H9 (cell line): ENCODE measurements at regions not wholly inside any gene's neighbourhood (a gene's known extent, or its start where the extent isn't known, plus 50 kb on each side); places are given as distances from the start of the nearest gene placed in this dataset.

ENCODE experiments used
- DNase-seq: peaks from one replicate; pipeline ENCODE4 v3.0.0-alpha.2; 2017
- H2AFZ ChIP-seq: one replicate; pipeline ENCODE4 v1.6.1; 2013; ENCODE audit warnings: mild to moderate bottlenecking, low read length, control low read depth, moderate library complexity
- H2AK5ac ChIP-seq: 2 replicates; pipeline ENCODE4 v1.6.1; 2013; ENCODE audit warnings: low read length, control low read depth, mixed read lengths; ENCODE audit not compliant: insufficient read length
- H2BK120ac ChIP-seq: one replicate; pipeline ENCODE4 v1.6.1; 2013; ENCODE audit warnings: low read depth, mild to moderate bottlenecking, low read length, control low read depth, inconsistent platforms; ENCODE audit not compliant: poor library complexity, severe bottlenecking
- H2BK12ac ChIP-seq: 2 replicates; pipeline ENCODE4 v1.6.1; 2013; ENCODE audit warnings: low read length, control low read depth, mixed read lengths, low read depth; ENCODE audit not compliant: insufficient read length
- H2BK15ac ChIP-seq: 2 replicates; pipeline ENCODE4 v1.6.1; 2013; ENCODE audit warnings: low read depth, low read length, control low read depth
- H2BK20ac ChIP-seq: one replicate; pipeline ENCODE4 v1.6.1; 2013; ENCODE audit warnings: low read depth, mild to moderate bottlenecking, low read length, control low read depth, inconsistent platforms; ENCODE audit not compliant: poor library complexity, severe bottlenecking
- H2BK5ac ChIP-seq: 2 replicates; pipeline ENCODE4 v1.6.1; 2013; ENCODE audit warnings: low read length, control low read depth, mixed read lengths; ENCODE audit not compliant: insufficient read length
- H3K14ac ChIP-seq: 2 replicates; pipeline ENCODE4 v1.6.1; 2013; ENCODE audit warnings: low read length, control low read depth; ENCODE audit not compliant: insufficient read depth
- H3K18ac ChIP-seq: 2 replicates; pipeline ENCODE4 v1.6.1; 2013; ENCODE audit warnings: low read depth, mild to moderate bottlenecking, mixed read lengths, low read length, control low read depth; ENCODE audit not compliant: insufficient read length
- H3K23ac ChIP-seq: 2 replicates; pipeline ENCODE4 v1.6.1; 2013; ENCODE audit warnings: low read length, control low read depth, mixed read lengths, low read depth; ENCODE audit not compliant: insufficient read length
- H3K23me2 ChIP-seq: 2 replicates; pipeline ENCODE4 v1.6.1; 2013; ENCODE audit warnings: low read depth, mild to moderate bottlenecking, mixed read lengths, low read length, control low read depth; ENCODE audit not compliant: insufficient read length, poor library complexity, severe bottlenecking
- H3K27ac ChIP-seq: 2 replicates; pipeline ENCODE4 v1.5.1; 2013; ENCODE audit warnings: low read length, control low read depth, mixed read lengths, low read depth; ENCODE audit not compliant: insufficient read length
- H3K27me3 ChIP-seq: 2 replicates; pipeline ENCODE4 v1.6.1; 2013; ENCODE audit warnings: low read length, control low read depth, inconsistent platforms; ENCODE audit not compliant: insufficient read depth
- H3K4ac ChIP-seq: 2 replicates; pipeline ENCODE4 v1.6.1; 2013; ENCODE audit warnings: low read depth, mild to moderate bottlenecking, control low read depth, inconsistent platforms, low read length, moderate library complexity
- H3K4me1 ChIP-seq: 2 replicates; pipeline ENCODE4 v1.6.1; 2013; ENCODE audit warnings: low read length, control low read depth, inconsistent platforms; ENCODE audit not compliant: insufficient read depth
- H3K4me2 ChIP-seq: 2 replicates; pipeline ENCODE4 v1.6.1; 2013; ENCODE audit warnings: low read length, control low read depth, mixed read lengths; ENCODE audit not compliant: insufficient read length, insufficient read depth
- H3K56ac ChIP-seq: 2 replicates; pipeline ENCODE4 v1.6.1; 2013; ENCODE audit warnings: low read depth, mild to moderate bottlenecking, mixed read lengths, low read length, control low read depth; ENCODE audit not compliant: insufficient read length
- H3K79me1 ChIP-seq: 2 replicates; pipeline ENCODE4 v1.6.1; 2013; ENCODE audit warnings: low read depth, mild to moderate bottlenecking, moderate library complexity, low read length, control low read depth, inconsistent platforms; ENCODE audit not compliant: insufficient read depth, poor library complexity, severe bottlenecking
- H3K79me2 ChIP-seq: 2 replicates; pipeline ENCODE4 v1.6.1; 2013; ENCODE audit warnings: low read length, control low read depth, inconsistent platforms; ENCODE audit not compliant: insufficient read depth
- H3K9ac ChIP-seq: 2 replicates; pipeline ENCODE4 v1.6.1; 2013; ENCODE audit warnings: low read length, control low read depth, mixed read lengths; ENCODE audit not compliant: insufficient read length; ENCODE audit errors: extremely low read depth
- H3K9me3 ChIP-seq: one replicate; pipeline ENCODE4 v1.6.1; 2013; ENCODE audit warnings: low read depth, low read length, inconsistent platforms; ENCODE audit not compliant: control insufficient read depth
- H3T11ph ChIP-seq: one replicate; pipeline ENCODE4 v1.6.1; 2013; ENCODE audit warnings: mild to moderate bottlenecking, low read length, control low read depth, inconsistent platforms
- H4K20me1 ChIP-seq: one replicate; pipeline ENCODE4 v1.6.1; 2013; ENCODE audit not compliant: control insufficient read depth, insufficient read length, insufficient read depth
- H4K5ac ChIP-seq: 2 replicates; pipeline ENCODE4 v1.6.1; 2013; ENCODE audit warnings: low read depth, mild to moderate bottlenecking, mixed read lengths, low read length, control low read depth; ENCODE audit not compliant: insufficient read length
- H4K8ac ChIP-seq: replicated peaks from 2 replicates; pipeline ENCODE4 v1.6.1; 2013; ENCODE audit warnings: low read length, control low read depth, mixed read lengths, low read depth; ENCODE audit not compliant: insufficient read length
- H4K91ac ChIP-seq: 2 replicates; pipeline ENCODE4 v1.6.1; 2013; ENCODE audit warnings: low read depth, mild to moderate bottlenecking, moderate library complexity, mixed read lengths, low read length, control low read depth; ENCODE audit not compliant: insufficient read length
- H3K27ac Mint-ChIP-seq, 3 experiments: 2 replicates in 2 of 3; 3 replicates in 1 of 3; pipeline ENCODE4 v1.8.0; 2020 to 2021; ENCODE audit warnings: mixed read lengths in 3 of 3, mild to moderate bottlenecking in 1 of 3, moderate library complexity in 1 of 3
- H3K27me3 Mint-ChIP-seq: 2 replicates; pipeline ENCODE4 v1.8.0; 2021; ENCODE audit warnings: low read depth, mild to moderate bottlenecking, moderate library complexity, mixed read lengths
- H3K36me3 Mint-ChIP-seq, 3 experiments: 2 replicates in 2 of 3; 3 replicates in 1 of 3; pipeline ENCODE4 v1.8.0; 2020 to 2021; ENCODE audit warnings: low read depth in 3 of 3, mixed read lengths in 3 of 3; ENCODE audit not compliant: insufficient read depth in 1 of 3
- H3K4me1 Mint-ChIP-seq, 2 experiments: 2 replicates each; pipeline ENCODE4 v1.8.0; 2020; ENCODE audit warnings: mixed read lengths in 2 of 2
- H3K4me3 Mint-ChIP-seq, 2 experiments: 2 replicates in 1 of 2; 3 replicates in 1 of 2; pipeline ENCODE4 v1.8.0; 2020 to 2021; ENCODE audit warnings: mild to moderate bottlenecking in 2 of 2, mixed read lengths in 2 of 2, moderate library complexity in 1 of 2
- H3K9me3 Mint-ChIP-seq, 2 experiments: 2 replicates in 1 of 2; 3 replicates in 1 of 2; pipeline ENCODE4 v1.8.0; 2020; ENCODE audit warnings: mild to moderate bottlenecking in 2 of 2, mixed read lengths in 2 of 2, moderate library complexity in 1 of 2
- CTCF ChIP-seq: fragments of 200-600 bp; sonication (generic); conservative IDR thresholded peaks from 3 replicates; pipeline ENCODE4 v1.8.0; 2021; ENCODE audit warnings: antibody characterized with exemption, mild to moderate bottlenecking
- WGBS: extraction: QIAGEN DNeasy Blood & Tissue Kit; methylation state at CpG from one replicate; pipeline ENCODE4 v1.1.7; 2013; ENCODE audit warnings: missing lambda C conversion rate, low lambda C conversion rate, mixed read lengths; ENCODE audit not compliant: insufficient read length; ENCODE audit errors: extremely low coverage; 5-methylcytosine and 5-hydroxymethylcytosine counted together

- no peak for TF ChIP-seq CTCF
- no peak overlapping the region for H3K23ac ChIP-seq
- Mint-ChIP-seq H3K9me3 (peaks cover 4 to 12% of the 10 kb centered on the region in 2 experiments), H3K27ac (no peak overlapping the region), H3K4me1 (no peaks in the 10 kb centered on the region), H3K36me3 (peaks cover 0 to 6% (median 5%) of the 10 kb centered on the region in 3 experiments; a peak in 5 of 7 replicates), H3K4me3 (no peak overlapping the region), H3K27me3 (no peaks in the 10 kb centered on the region)
- H3K4me1 ChIP-seq = no peaks in the 10 kb centered on the region
- no peaks in the 10 kb centered on the region for H3K79me1 ChIP-seq
- no peak overlapping the region for H3K9ac ChIP-seq
- no peak overlapping the region for H3K27ac ChIP-seq
- H3K27me3 ChIP-seq = no peaks in the 10 kb centered on the region
- no peak overlapping the region for H4K8ac ChIP-seq
- no peak for DNase-seq
- no peak overlapping the region for H3K18ac ChIP-seq
- no peak overlapping the region for H2BK120ac ChIP-seq
- no peak overlapping the region for H3K56ac ChIP-seq
- no peak overlapping the region for H4K91ac ChIP-seq
- no peak overlapping the region for H2BK5ac ChIP-seq
- no peaks in the 10 kb centered on the region for H3K79me2 ChIP-seq
- no peak overlapping the region for H2AFZ ChIP-seq
- H3K23me2 ChIP-seq = no peaks in the 10 kb centered on the region
- no peak overlapping the region for H3T11ph ChIP-seq
- H4K20me1 ChIP-seq = no peaks in the 10 kb centered on the region
- no peak overlapping the region for H2AK5ac ChIP-seq
- no peak overlapping the region for H2BK15ac ChIP-seq
- H3K4me2 ChIP-seq = no peak overlapping the region
- H4K5ac ChIP-seq = no peak overlapping the region
- no CpG with 5 or more reads among the region's 6 CpGs for WGBS
- H3K14ac ChIP-seq = no peak overlapping the region
- no peak overlapping the region for H2BK12ac ChIP-seq
- no peak overlapping the region for H3K4ac ChIP-seq
- H3K9me3 ChIP-seq = no peaks in the 10 kb centered on the region
- H2BK20ac ChIP-seq = no peak overlapping the region
Observed at GRCh38 chr4:124139044-124139443, 573.5 kb downstream of the ANKRD50 start.
